ENCODE measurements at regions not wholly inside any gene's neighbourhood (a gene's known extent, or its start where the extent isn't known, plus 50 kb on each side); places are given as distances from the start of the nearest gene placed in this dataset.
"Not testable (repeated sequence)": the region's sequence is repeated elsewhere in the genome, so short reads cannot be mapped to it uniquely, and the experiment has no call there.

GRCh38 chr2:16200554-16201193 is 260.3 kb downstream of the MYCN start:
- H3K4me3 ChIP-seq, result no peak overlapping the region
- DNase-seq (peak in 1 of 3 donors; percentile 6), ATAC-seq (ENCODE audit: insufficient read depth, low FRiP score) (no peak)
- H3K27me3 ChIP-seq (ENCODE audit: control insufficient read depth in 3 of 3, insufficient read depth in 3 of 3, low read length in 2 of 3), result no peaks in the 10 kb centered on the region
- H3K9ac ChIP-seq (ENCODE audit: insufficient read depth in 1 of 2, low read length in 2 of 2), result no peak overlapping the region
- TF ChIP-seq, protein P1, sequence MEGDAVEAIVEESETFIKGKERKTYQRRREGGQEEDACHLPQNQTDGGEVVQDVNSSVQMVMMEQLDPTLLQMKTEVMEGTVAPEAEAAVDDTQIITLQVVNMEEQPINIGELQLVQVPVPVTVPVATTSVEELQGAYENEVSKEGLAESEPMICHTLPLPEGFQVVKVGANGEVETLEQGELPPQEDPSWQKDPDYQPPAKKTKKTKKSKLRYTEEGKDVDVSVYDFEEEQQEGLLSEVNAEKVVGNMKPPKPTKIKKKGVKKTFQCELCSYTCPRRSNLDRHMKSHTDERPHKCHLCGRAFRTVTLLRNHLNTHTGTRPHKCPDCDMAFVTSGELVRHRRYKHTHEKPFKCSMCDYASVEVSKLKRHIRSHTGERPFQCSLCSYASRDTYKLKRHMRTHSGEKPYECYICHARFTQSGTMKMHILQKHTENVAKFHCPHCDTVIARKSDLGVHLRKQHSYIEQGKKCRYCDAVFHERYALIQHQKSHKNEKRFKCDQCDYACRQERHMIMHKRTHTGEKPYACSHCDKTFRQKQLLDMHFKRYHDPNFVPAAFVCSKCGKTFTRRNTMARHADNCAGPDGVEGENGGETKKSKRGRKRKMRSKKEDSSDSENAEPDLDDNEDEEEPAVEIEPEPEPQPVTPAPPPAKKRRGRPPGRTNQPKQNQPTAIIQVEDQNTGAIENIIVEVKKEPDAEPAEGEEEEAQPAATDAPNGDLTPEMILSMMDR (IDR thresholded peaks at IDR 0.05; ENCODE audit: control extremely low read depth, extremely low read depth), result no peak
- WGBS, 2 donors, result 81 to 87% methylated on average over 3 of the region's 3 CpGs
- H3K27ac ChIP-seq (ENCODE audit: low read depth in 1 of 2, low read length in 1 of 2), result no peak overlapping the region
- H3K4me1 ChIP-seq (ENCODE audit: control insufficient read depth in 5 of 5, insufficient read depth in 5 of 5, low read length in 5 of 5), result no peaks in the 10 kb centered on the region
- H3K9me3 ChIP-seq (ENCODE audit: control insufficient read depth in 4 of 4, insufficient read depth in 3 of 4, low read length in 3 of 4), result no peaks in the 10 kb centered on the region
- no peaks in the 10 kb centered on the region for H3K36me3 ChIP-seq (ENCODE audit: control insufficient read depth in 4 of 4, insufficient read depth in 4 of 4, low read length in 4 of 4)

DNA sequence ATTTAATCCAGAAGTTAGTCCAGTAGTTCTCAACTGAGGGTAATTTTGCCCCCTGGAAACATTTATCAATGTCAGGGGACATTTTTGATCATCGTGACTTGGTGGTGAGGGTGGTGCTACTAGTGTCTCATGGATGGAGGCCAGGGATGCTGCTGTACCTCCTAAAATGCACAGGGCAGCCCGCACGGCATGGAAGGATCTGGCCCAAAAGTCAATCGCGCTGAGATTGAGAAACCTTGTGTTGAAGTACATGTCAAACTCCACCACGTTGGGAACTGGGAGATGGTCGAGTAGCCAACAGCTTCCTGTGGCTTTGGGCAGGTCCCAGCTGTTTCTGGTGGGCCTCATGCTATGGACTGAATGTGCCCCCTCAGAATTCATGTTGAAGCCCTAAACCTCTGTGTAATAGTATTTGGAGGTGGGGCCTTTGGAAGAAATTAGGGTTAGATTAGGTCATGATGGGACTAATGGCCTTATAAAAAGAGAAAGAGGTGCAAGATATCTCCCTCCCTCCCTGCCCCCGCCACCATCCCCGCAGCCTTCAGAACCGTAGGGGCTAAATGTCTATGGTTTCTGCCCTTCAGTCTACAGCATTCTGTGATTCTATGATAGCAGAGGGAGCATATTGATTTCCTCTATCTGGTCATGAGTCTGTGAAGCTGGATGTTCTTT is 259.7 kb downstream of the MYCN start:
- H3K27ac ChIP-seq (ENCODE audit: low read depth in 1 of 2, low read length in 1 of 2), result no peak overlapping the region
- no peaks in the 10 kb centered on the region for H3K36me3 ChIP-seq (ENCODE audit: control insufficient read depth in 4 of 4, insufficient read depth in 4 of 4, low read length in 4 of 4)
- no peaks in the 10 kb centered on the region for H3K9me3 ChIP-seq (ENCODE audit: control insufficient read depth in 4 of 4, insufficient read depth in 3 of 4, low read length in 3 of 4)
- no peak overlapping the region for H3K4me3 ChIP-seq
- 85 to 88% methylated on average over 10 of the region's 10 CpGs for WGBS, 2 donors
- no peaks in the 10 kb centered on the region for H3K4me1 ChIP-seq (ENCODE audit: control insufficient read depth in 5 of 5, insufficient read depth in 5 of 5, low read length in 5 of 5)
- TF ChIP-seq, protein P1 (IDR thresholded peaks at IDR 0.05; ENCODE audit: control extremely low read depth, extremely low read depth), result no peak
- ATAC-seq (ENCODE audit: insufficient read depth, low FRiP score) (no peak), DNase-seq (no peak)
- H3K9ac ChIP-seq (ENCODE audit: insufficient read depth in 1 of 2, low read length in 2 of 2), result no peak overlapping the region
- no peaks in the 10 kb centered on the region for H3K27me3 ChIP-seq (ENCODE audit: control insufficient read depth in 3 of 3, insufficient read depth in 3 of 3, low read length in 2 of 3)

DNA sequence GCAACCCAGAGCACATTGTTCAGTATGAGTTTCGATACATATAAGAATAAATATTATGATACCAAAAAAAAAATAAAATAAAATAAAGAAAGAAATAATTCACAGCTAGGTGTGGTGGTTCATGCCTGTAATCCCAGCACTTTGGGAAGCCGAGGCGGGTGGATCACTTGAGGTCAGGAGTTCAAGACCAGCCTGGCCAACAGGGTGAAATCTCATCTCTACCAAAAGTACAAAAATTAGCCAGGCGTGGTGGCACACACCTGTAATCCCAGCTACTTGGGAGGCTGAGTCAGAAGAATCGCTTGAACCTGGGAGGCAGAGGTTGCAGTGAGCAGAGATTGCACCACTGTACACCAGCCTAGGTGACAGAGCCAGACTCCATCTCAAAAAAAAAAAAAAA is 258.9 kb downstream of the MYCN start:
- DNase-seq; H3K4me1 ChIP-seq (ENCODE audit: control insufficient read depth in 5 of 5, insufficient read depth in 5 of 5, low read length in 5 of 5); H3K4me3 ChIP-seq; H3K36me3 ChIP-seq (ENCODE audit: control insufficient read depth in 4 of 4, insufficient read depth in 4 of 4, low read length in 4 of 4); H3K9ac ChIP-seq (ENCODE audit: insufficient read depth in 1 of 2, low read length in 2 of 2); H3K27ac ChIP-seq (ENCODE audit: low read depth in 1 of 2, low read length in 1 of 2); H3K27me3 ChIP-seq (ENCODE audit: control insufficient read depth in 3 of 3, insufficient read depth in 3 of 3, low read length in 2 of 3); ATAC-seq (ENCODE audit: insufficient read depth, low FRiP score); H3K9me3 ChIP-seq (ENCODE audit: control insufficient read depth in 4 of 4, insufficient read depth in 3 of 4, low read length in 3 of 4): not testable (repeated sequence)
- 96 to 98% methylated on average over 5 of the region's 5 CpGs for WGBS, 2 donors

DNA sequence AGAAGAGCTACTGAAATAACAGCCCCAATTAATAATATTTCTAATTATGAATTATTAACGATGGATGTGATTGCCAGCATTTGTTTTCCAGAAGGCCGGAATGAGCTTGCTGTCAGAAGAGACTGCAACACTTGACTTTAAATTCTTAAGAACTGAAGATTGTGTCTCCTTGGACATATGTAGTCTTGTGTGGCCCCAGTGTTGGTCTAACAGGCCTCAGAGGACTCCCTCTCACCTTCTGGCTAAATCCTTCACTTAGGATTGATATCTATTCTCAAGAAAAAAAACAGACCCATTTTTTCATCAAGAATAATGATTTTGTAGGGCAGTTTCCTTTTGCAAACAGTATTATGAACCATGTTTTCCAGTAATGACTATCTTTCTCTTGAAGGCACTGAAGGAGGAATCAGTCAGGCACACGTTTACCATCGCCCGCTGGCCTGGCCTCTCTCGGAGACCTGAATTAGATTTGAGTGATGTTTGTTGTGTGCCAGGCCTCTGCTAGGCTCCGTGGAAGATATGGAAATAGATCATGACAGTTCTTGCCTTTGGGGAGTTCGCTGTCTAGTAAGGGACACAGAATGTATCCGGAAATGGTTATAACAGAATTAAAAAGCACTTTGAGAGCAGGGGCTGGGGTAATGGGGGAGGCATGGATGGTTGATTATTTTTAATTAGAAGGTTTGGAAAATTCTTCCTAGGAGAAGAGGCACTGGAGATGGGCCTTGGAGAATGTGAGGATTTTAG is 258.0 kb downstream of the MYCN start:
- DNase-seq, result no peak
- WGBS, 2 donors, result 88 to 89% methylated on average over 9 of the region's 9 CpGs
- TF ChIP-seq, protein P1 (IDR thresholded peaks at IDR 0.05; ENCODE audit: control extremely low read depth, extremely low read depth), result no peak
- Histone ChIP-seq H3K9me3 (ENCODE audit: control insufficient read depth in 4 of 4, insufficient read depth in 3 of 4, low read length in 3 of 4) (no peaks in the 10 kb centered on the region), H3K4me1 (ENCODE audit: control insufficient read depth in 5 of 5, insufficient read depth in 5 of 5, low read length in 5 of 5) (no peaks in the 10 kb centered on the region), H3K27me3 (ENCODE audit: control insufficient read depth in 3 of 3, insufficient read depth in 3 of 3, low read length in 2 of 3) (no peaks in the 10 kb centered on the region), H3K27ac (ENCODE audit: low read depth in 1 of 2, low read length in 1 of 2) (no peak overlapping the region), H3K4me3 (no peak overlapping the region), H3K9ac (ENCODE audit: insufficient read depth in 1 of 2, low read length in 2 of 2) (no peak overlapping the region), H3K36me3 (ENCODE audit: control insufficient read depth in 4 of 4, insufficient read depth in 4 of 4, low read length in 4 of 4) (no peaks in the 10 kb centered on the region)
- no peak for ATAC-seq (ENCODE audit: insufficient read depth, low FRiP score)
